NCI-H2107 treated with DMSO at 0.1 percent for 48 hours (cell line): ENCODE measurements at regions not wholly inside any gene's neighbourhood (a gene's known extent, or its start where the extent isn't known, plus 50 kb on each side); places are given as distances from the start of the nearest gene placed in this dataset.

Source experiments
- DNase-seq: peaks from one replicate; lab custom pipeline; 2025; ENCODE audit not compliant: unreplicated experiment; lab: John Stamatoyannopoulos, UW

GRCh38 chr1:36555041-36555440, 72.3 kb upstream of the CSF3R start:
- DNase-seq, result no peak

GRCh38 chr1:36554323-36554628, 71.6 kb upstream of the CSF3R start:
- DNase-seq, result no peak

GRCh38 chr1:36553591-36554322, 71.0 kb upstream of the CSF3R start:
- DNase-seq, result peak; percentile 47

GRCh38 chr1:36542962-36543515, 60.3 kb upstream of the CSF3R start:
- no peak for DNase-seq

- DNase-seq, result no peak
Measured at GRCh38 chr1:36542024-36542961, 59.6 kb upstream of the CSF3R start.

GRCh38 chr1:36540056-36540455, 57.3 kb upstream of the CSF3R start:
- DNase-seq, result no peak

- no peak for DNase-seq
Measured at GRCh38 chr1:36539526-36539925, 56.8 kb upstream of the CSF3R start.

GRCh38 chr1:36537991-36538390, 55.3 kb upstream of the CSF3R start:
- no peak for DNase-seq

- DNase-seq, result no peak
Measured at GRCh38 chr1:36537190-36537768, 54.6 kb upstream of the CSF3R start.

- DNase-seq, result no peak
Measured at GRCh38 chr1:36536727-36537126, 54.0 kb upstream of the CSF3R start.

- no peak for DNase-seq
Measured at GRCh38 chr1:36534711-36535412, 52.1 kb upstream of the CSF3R start.

- no peak for DNase-seq
Measured at GRCh38 chr1:36533897-36534296, 51.2 kb upstream of the CSF3R start.

GRCh38 chr1:36532810-36533401, 50.2 kb upstream of the CSF3R start:
- no peak for DNase-seq
